UCSD-AML1 (cell line): ENCODE measurements at regions not wholly inside any gene's neighbourhood (a gene's known extent, or its start where the extent isn't known, plus 50 kb on each side); places are given as distances from the start of the nearest gene placed in this dataset.
"Not testable (repeated sequence)": the region's sequence is repeated elsewhere in the genome, so short reads cannot be mapped to it uniquely, and the experiment has no call there.

ENCODE experiments used
- DNase-seq: peaks from one replicate; lab custom pipeline; 2025; ENCODE audit not compliant: unreplicated experiment; lab: John Stamatoyannopoulos, UW

DNA sequence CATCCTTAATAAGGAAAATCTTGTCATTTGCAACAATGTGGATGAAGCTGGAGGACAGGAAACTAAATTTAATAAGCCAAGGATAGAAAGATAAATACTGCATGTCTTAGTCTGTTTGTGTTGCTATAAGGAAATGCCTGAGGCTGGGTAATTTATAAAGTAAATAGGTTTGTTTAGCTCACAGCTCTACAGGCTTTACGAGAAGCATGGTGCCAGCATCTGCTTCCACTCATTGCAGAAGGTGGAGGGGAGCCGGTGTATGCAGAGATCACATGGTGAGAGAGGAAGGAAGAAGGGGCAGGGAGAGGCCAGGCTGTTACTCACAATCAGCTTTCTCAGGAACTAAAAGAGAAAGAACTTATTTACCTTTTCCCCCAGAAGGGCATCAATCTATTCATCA is 118.9 kb upstream of the SMLR1 start:
- DNase-seq, result peak; percentile 16

DNA sequence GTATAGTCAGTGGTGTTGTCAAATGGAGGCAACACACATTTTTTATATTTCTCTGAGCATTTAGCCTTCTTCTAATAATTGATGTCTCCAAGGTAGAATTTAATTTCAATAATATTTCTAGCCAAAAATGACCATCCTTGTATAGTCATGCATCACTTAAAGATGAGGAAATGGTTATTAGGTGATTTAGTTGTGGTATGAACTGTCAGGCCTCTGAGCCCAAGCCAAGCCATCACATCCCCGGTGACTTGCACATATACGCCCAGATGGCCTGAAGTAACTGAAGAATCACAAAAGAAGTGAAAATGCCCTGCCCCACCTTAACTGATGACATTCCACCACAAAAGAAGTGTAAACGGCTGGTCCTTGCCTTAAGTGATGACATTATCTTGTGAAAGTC is 115.6 kb upstream of the SMLR1 start:
- not testable (repeated sequence) for DNase-seq

GRCh38 chr6:130713144-130713543 is 114.1 kb upstream of the SMLR1 start:
- no peak for DNase-seq

- no peak for DNase-seq
Observed at GRCh38 chr6:130715058-130715457, 112.1 kb upstream of the SMLR1 start.

DNA sequence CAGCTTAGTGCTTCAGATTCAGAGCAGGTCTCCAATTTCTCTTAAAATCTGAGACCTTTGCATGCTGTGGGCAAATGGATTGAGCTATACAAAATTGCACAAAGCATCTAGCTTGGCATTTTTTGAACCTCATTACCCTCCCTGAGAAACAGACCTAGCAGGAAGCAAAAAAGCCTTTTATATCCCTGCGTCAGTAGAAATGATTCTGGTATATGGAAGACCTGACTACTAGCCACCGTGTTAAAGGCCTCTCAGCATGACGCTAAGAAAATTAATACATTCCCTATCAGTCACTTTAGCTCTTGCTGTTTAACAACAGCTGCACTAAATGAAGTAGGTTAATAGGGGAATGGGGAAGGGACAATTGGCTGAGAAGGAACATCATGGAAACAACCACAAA is 110.7 kb upstream of the SMLR1 start:
- no peak for DNase-seq

GRCh38 chr6:130717657-130718056 is 109.5 kb upstream of the SMLR1 start:
- DNase-seq, result peak; percentile 21

DNA sequence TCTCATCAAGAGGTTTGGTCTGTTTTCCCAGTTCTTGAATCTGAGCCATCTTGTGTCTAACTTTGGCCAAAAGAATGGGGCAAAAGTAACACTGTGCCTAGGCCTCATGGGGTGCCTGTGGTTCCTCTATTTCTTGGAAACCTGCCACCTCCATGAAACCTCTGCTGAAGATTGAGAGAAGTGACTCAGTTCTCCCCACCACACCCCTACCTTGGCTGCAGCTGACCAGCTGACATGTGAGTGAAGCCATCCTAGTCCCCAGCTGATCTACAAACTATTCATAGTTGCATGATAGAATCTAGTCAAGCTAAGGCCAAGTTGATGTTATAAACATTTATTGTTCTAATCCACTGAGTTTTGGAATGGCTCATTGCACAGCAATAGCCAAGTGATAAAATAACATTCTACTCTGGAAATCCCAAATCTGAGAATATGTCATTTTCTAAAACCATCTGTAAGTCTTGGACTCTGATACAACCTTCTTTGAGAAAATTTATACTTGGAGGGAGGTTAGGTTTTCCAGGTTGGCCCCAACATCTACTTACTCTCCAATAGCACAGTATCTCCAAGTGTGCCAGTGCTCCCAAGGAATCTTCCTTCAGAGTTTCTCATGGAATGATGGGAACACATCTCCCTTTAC is 107.0 kb upstream of the SMLR1 start:
- no peak for DNase-seq

DNA sequence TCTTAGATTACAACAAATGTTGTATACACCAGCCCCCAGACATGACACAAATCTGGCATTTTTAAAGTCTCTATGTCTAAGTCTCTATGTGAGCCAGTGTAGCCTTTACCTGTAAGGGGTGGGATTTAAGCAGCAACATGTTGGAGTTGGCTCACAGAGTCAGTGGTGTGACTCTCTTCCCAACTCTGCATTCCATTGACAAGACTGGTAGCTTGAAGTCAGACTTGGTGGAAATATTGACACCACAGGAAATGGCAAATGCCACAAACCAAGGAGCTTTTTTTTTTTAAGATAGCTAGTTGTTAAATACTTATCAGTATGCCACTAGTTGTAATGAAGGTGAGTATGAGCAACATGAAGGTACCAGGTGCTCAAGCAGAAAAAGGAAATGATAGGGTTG is 103.1 kb upstream of the SMLR1 start:
- no peak for DNase-seq

- DNase-seq, result no peak
Observed at GRCh38 chr6:130725551-130725950, 101.7 kb upstream of the SMLR1 start.

DNA sequence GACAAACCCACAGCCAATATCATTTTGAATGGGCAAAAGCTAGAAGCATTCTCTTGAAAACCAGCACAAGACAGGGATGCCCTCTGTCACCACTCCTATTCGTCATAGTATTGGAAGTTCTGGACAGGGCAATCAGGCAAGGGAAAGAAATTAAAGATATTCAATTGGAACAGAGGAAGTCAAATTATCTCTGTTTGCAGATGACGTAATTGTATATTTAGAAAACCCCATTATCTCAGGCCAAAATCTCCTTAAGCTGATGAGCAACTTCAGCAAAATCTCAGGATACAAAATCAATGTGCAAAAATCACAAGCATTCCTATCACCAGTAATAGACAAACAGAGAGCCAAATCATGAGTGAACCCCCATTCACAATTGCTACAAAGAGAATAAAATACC is 99.1 kb upstream of the SMLR1 start:
- not testable (repeated sequence) for DNase-seq

DNA sequence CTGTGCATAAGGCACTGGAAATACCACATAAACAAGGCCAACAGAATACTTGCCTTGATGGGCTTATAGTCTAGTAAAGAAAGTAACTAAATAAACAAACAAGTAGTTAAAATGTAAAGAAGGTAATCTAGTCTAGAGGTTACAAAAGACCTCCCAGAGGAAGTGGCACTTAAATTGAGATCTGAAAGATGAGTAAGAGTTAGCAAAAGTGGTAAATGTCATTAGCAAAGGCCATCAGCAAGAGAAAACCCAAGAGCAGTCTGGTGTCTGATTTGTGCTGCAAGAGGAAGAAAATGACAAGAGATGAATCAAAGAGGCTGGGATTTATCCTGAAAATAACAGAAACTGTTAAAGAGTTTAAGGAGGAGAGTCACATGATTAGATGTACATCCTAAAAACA is 96.6 kb upstream of the SMLR1 start:
- DNase-seq, result no peak

DNA sequence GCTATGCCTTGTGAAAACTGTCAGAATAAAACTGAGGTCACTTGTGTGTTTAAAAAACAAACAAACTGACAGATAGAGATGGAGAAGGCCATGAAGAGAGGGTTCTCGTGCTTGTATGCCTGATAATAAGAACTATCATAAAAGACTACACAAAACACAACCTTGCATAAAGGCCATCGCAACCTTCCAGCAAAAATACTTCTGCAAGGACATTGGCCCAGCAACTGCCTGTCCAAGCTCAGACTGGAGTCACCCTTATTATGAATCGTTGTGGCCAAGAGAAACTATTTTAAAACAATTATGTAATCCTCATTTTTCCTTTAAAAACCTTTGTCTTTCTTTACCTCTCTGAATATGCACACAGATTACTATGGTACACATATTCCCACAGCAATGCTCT is 93.0 kb upstream of the SMLR1 start:
- DNase-seq, result no peak

DNA sequence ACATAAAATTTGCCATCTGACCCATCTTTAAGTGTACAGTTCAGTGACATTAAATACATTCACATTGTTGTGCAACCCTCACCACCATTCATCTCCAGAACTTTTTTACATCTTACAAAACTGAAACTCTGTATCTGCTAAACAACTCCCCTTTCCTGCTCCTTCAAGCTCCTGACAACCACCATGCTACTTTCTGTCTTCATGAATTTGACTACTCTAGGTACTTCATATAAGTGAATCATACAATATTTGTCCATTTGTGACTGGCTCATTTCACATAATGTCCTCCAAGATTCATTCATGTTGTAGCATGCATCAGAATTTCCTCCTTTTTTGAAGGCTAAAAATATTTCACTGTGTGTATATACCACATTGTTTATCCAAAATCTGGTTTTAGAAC is 86.9 kb upstream of the SMLR1 start:
- no peak for DNase-seq

DNA sequence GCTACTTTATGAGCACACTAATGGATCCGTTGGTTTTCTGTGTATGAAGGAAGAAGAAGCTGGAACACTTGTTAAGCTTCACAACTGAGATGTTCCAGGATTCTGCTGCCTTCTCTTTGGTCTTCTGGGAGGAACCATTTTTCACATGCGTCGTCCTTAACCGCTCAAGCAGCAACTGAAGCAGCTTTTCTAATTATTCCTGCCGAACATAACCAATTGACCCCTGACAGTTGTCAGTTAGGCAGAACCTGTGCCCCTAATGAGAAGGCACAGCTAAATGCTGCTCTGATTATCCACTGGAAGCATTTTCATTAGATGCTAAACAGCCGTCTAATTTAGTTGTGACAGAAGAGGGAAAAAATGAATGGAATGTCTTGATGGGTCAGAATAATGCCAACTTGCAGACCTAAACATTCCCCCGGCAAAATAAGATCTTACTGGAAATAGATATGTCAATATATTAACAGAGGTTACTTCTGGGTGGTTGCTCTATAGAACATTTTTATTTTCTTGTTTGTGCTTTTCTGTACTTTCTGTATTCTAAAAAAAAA is 85.0 kb upstream of the SMLR1 start:
- no peak for DNase-seq

DNA sequence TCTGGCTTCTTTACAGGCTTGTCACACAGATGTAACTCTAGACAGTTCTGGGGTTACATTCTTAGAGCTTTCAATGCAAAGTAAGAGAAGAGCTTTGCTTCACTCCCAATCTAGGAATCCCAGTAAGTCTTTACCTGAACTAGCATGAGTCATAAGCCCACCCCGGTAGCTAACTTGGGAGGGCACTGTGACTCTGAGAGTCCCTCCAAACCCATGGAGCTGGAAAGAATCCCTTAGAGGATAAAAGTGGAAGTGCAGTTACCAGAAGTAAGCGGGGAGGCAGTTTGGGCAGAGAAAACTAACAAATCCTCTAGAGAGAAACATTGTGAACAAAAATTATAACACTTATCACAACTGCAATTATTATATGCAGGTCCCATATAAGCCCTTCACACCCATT is 84.0 kb upstream of the SMLR1 start:
- DNase-seq, result no peak

- no peak for DNase-seq
Observed at GRCh38 chr6:130744576-130745366, 82.4 kb upstream of the SMLR1 start.

- DNase-seq, result no peak
Observed at GRCh38 chr6:130748041-130748440, 79.2 kb upstream of the SMLR1 start.

DNA sequence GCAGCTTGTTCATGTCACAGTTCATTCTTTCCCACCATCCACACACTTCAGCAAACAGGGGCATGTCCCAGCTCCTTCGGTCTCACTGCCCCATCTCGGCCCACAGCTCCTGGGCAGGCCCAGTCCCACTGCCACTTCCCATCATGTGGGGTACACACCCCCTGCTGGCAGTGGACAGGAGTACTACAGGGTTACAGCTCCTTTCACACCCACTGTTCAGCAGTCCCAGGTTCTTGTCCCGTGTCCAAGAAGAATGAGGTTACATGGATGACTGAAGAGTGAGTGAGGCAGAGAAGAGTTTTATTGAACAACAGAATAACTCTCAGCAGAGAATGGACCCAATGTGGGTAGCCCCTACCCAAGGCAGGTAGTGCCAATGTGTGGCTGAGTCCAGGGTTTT is 77.8 kb upstream of the SMLR1 start:
- DNase-seq, result no peak

- no peak for DNase-seq
Observed at GRCh38 chr6:130752267-130752666, 74.9 kb upstream of the SMLR1 start.

GRCh38 chr6:130754786-130755367 is 72.3 kb upstream of the SMLR1 start:
- DNase-seq, result no peak

DNA sequence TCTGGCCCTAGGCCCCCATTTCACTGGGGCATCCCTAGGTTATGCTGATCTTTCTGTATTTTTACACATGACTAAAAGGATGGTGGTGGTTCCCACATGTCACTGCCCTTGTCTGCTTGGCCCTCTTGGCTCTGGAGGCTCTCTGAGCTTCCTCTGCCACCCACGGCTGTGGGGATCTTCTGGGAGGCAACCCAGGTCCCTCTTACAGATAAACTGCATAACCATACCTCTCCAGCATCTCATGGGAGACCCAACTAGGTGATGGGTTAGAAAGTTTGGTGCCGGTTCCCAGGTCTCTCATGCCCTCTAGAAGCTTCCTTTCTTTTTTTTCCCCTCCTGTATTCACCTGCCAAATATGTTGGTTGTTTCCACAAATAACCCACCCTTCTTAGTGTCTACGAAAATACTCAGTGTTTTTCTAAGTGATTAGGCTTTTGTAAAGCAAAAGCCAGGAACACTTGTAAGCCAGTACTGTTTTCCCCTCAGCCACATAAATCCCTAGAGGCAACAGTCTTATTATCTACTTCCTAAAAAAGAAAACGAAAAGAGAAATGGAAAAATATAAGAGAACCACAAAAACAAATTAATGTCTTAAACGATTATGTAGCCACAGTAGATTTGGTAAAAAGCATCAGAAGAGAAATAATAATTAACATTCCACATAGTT is 71.7 kb upstream of the SMLR1 start:
- no peak for DNase-seq

DNA sequence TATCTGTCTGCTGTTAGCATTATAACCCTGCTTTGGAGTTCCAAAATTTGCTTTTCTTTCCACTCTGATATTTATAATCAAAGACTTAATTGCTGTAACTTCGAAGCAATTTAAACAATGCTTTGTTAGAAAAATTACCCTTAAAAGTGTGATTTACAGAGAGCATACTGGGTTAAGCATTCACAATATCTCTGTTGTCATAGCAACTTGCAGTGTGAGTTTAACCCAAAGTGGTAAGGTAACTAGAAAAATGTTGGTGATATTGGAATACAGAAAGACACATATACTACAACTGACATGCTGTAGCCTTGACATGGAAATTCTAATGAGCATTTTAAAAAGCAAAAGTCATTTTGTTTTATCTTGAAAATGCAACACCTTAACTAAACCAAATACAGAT is 70.4 kb upstream of the SMLR1 start:
- no peak for DNase-seq
